Activated CD4-positive, alpha-beta T cell treated with anti-CD3 and anti-CD28 coated beads, Interleukin-2, Interleukin-4, amounts not matched to agents 100 ng/mL and 50 ng/mL, durations not matched to agents 16 hours and 8 hours (primary cell): ENCODE measurements at regions not wholly inside any gene's neighbourhood (a gene's known extent, or its start where the extent isn't known, plus 50 kb on each side); places are given as distances from the start of the nearest gene placed in this dataset.
"Not testable (repeated sequence)": the region's sequence is repeated elsewhere in the genome, so short reads cannot be mapped to it uniquely, and the experiment has no call there.

Experiments
- DNase-seq: peaks from one replicate; pipeline ENCODE4 v3.0.0-alpha.2; 2020; ENCODE audit warnings: low spot score

- peak; percentile 0 for DNase-seq
Observed at GRCh38 chr1:143905214-143906179, 66.3 kb downstream of the FAM72C start.

DNA sequence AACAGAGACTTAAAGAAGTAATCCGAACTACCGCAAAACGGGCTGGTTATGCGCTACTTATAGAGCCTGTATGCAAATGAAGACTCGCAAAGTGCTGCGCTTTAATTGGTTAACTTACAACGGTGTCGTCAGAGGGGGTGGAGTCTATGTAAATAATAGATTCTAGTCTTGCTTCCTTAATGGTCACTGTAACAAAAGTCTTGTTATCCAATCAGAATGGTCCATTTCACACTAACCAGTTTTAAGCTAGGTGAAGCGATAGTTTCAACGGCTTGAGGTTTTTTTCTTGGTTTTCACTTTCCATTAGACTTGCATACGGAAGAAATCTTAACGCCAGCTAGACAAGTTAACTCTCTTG is 67.2 kb downstream of the FAM72C start:
- peak; percentile 0 for DNase-seq

DNA sequence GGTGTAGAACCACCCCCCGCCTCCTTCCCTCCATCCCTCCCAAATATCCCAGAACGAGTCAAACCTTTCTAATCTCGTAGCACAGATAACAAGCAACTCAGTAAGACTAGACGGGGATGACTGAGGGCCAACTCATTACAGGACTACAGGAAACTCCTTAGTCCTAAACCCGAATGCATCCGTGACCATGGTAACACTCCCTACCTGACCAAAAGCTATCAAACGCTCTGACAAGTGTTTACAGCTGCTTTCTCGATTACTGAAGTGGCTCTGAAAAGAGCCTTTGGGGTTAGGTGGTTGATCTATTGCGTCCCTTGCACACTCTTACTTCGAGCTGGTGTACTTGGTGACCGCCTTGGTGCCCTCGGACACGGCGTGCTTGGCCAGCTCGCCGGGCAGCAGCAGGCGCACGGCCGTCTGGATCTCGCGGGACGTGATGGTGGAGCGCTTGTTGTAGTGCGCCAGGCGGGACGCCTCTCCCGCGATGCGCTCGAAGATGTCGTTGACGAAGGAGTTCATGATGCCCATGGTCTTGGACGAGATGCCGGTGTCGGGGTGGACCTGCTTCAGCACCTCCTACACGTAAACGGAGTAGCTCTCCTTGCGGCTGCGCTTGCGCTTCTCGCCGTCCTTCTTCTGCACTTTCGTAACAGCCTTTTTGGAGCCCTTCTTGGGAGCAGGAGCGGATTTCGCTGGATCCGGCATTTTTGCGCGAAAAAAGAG is 67.7 kb downstream of the FAM72C start:
- not testable (repeated sequence) for DNase-seq

DNA sequence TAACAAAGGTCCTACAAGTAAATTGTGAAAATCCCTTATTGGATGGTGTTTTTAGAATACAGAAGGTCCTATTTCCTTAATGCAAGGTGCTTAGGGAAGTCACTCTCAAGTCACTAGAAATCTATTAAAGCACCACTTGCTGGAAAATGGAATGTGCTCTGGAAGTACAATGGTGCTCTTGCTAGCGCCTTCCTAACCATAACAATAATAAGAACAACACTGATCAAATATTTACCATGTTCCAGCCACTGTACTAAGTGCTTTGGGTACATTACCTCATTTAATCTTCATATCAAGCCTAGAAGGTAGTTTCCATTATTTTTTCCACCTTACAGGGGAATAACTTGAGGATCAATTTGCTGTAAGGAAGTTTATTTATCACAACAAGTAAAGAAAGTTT is 75.4 kb downstream of the FAM72C start:
- DNase-seq = not testable (repeated sequence)

GRCh38 chr1:143884932-143885574 is 86.7 kb downstream of the FAM72C start:
- peak; percentile 57 for DNase-seq

GRCh38 chr1:143884532-143884931 is 87.3 kb downstream of the FAM72C start:
- peak; percentile 24 for DNase-seq

- DNase-seq = not testable (repeated sequence)
Observed at GRCh38 chr1:143879757-143880536, 91.8 kb downstream of the FAM72C start.

DNA sequence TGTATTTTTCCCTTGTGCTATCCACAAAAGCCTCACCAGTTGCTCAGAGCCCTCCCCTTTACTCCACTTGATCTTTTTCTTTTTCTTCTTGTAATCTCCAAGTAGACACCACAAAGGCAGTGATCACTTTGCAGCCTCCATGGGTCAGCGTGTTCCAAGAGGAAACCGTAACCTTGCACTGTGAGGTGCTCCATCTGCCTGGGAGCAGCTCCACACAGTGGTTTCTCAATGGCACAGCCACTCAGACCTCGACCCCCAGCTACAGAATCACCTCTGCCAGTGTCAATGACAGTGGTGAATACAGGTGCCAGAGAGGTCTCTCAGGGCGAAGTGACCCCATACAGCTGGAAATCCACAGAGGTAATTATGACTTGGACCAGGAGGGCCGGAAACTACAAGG is 95.8 kb downstream of the FAM72C start:
- DNase-seq = not testable (repeated sequence)

DNA sequence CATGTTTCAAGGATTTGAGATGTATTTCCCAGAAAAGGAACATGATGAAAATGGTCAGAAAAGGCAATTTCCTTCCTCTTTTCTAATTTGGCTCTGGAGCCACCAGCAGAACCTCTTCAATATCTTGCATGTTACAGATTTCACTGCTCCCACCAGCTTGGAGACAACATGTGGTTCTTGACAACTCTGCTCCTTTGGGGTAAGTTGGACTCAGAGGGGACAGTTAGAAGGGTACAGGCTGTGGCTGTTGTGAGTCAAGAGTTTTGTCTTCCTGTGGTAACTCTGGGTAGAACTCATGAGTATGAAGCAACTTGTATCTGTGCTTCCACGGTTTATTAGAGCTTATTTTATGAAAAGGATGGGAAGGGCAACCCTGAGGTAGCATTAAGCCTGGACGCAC is 97.2 kb downstream of the FAM72C start:
- not testable (repeated sequence) for DNase-seq

DNA sequence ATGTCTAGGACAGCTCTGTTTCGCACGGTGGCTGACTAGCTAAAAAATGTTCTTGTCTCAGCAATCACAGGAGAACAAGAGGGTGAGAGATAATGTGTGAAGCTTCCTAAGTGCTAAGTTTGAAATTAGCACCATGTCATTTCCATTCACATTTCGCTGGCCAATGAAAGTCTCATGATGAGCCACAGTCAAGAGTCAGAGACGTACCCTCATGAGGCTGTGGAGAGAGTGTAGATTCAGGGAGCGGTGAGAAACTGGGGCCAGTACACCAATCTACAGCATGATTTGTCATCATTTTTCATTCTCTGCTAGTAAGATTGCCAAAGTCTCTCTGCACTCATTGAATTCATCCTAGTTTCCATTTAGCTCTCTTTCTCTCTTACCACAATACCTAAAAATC is 98.1 kb downstream of the FAM72C start:
- not testable (repeated sequence) for DNase-seq

- not testable (repeated sequence) for DNase-seq
Observed at GRCh38 chr1:143870388-143870787, 101.4 kb downstream of the FAM72C start.

DNA sequence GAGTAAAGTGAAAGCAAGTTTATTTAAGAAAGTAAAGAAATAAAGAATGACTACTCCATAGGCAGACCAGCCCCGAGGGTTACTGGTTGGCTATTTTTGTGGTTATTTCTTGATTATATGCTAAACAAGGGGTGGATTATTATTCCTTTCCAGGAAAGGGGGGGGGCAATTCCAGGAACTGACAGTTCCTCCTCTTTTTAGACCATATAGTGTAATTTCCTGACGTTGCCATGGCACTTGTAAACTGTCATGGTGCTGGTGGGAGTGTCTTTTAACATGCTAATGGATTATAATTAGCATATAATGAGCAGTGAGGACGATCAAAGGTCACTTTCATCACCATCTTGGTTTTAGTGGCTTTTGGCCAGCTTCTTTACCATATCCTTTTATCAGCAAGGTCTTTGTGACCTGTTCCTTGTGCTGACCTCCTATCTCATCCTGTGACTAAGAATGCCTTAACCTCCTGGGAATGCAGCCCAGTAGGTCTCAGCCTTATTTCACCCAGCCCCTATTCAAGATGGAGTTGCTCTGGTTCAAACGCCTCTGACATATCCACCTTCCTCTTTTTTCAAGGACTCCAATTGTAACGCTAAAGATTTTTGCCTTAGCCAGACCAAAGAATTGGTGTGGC is 104.1 kb downstream of the FAM72C start:
- not testable (repeated sequence) for DNase-seq

DNA sequence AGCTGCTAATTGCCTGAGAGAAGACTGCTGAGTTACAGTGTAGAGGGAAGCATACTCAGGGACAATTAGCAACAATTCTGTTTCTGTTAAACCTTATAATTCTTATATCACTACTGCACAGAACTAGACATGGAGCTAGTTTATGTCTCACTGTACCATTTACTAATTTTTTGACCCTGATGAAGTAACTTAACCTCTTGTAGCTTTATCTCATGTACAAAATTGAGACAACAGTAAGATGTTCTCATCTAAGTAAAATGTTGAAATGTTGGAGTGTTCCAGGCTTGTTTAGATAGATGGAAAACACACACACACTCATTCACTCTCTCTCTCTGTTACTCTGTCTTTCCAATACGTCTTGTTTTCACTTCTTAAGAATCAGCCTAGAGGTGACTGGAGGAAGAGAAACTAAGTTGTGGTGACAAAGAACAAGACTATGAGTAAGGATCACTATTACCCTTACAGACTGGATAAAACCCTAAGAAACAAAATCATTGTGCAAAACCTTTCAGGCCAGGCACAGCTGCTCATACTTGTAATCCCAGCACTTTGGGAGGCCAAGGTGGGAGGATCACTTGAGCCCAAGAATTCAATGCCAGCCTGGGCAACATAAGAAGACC is 107.8 kb downstream of the FAM72C start:
- DNase-seq = peak; percentile 0

DNA sequence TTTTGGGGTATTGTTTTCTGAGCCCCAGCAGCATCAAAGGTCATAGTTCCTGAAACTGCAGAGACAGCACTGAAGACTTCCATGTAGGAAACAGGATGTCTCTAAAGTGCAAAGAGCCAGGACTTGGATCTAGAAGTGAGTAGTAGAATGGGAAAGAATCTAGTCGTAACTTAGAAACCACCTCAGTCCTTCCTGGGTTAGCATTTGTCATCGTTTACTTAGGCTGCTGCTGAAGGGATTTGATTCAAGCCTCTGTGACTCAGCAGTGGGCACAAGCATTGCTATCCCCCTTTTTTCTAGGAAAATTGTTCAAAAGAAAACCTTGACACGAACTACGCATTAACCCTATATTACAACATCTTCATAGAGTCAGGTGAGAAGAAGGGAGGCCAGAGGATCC is 109.1 kb downstream of the FAM72C start:
- not testable (repeated sequence) for DNase-seq

DNA sequence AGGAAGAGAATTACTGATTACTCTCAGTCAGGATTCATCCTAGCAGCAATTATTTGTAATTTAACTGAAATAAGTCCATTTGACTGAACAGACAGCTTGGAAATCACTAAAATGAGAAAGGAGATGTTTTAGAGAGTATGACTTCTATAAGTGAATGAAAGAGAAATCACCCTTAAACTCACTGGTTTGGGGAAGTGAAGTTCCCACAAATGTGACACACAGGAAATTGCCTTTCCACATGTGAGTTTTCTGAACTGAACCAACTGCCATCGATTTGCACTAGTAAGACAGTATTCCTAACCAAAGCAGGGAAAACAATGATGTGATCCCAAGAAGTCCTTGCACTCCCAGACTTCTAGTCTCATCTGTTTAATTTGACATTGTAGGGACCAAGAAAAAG is 110.5 kb downstream of the FAM72C start:
- DNase-seq = not testable (repeated sequence)

GRCh38 chr1:143855867-143856266 is 115.9 kb downstream of the FAM72C start:
- DNase-seq = not testable (repeated sequence)

- DNase-seq = not testable (repeated sequence)
Observed at GRCh38 chr1:143854069-143854468, 117.7 kb downstream of the FAM72C start.

GRCh38 chr1:143850637-143851036 is 121.1 kb downstream of the FAM72C start:
- not testable (repeated sequence) for DNase-seq

- not testable (repeated sequence) for DNase-seq
Observed at GRCh38 chr1:143848859-143849258, 122.9 kb downstream of the FAM72C start.

GRCh38 chr1:143845193-143845592 is 126.6 kb downstream of the FAM72C start:
- not testable (repeated sequence) for DNase-seq

- DNase-seq = not testable (repeated sequence)
Observed at GRCh38 chr1:143842058-143842457, 129.7 kb downstream of the FAM72C start.
